IPS DF 6.9 (cell line): ENCODE measurements at regions not wholly inside any gene's neighbourhood (a gene's known extent, or its start where the extent isn't known, plus 50 kb on each side); places are given as distances from the start of the nearest gene placed in this dataset.

Experiments used
- DNase-seq: peaks from one replicate; pipeline ENCODE4 v3.0.0-alpha.2; 2013; ENCODE audit warnings: low read depth, low spot score
- H3K27ac ChIP-seq: one replicate; pipeline ENCODE4 v1.5.1; 2013; ENCODE audit warnings: low read length, control low read depth
- H3K27me3 ChIP-seq: 2 replicates; pipeline ENCODE4 v1.6.1; 2013; ENCODE audit warnings: mild to moderate bottlenecking, low read length; ENCODE audit not compliant: control insufficient read depth, insufficient read depth
- H3K36me3 ChIP-seq: 2 replicates; pipeline ENCODE4 v1.6.1; 2013; ENCODE audit warnings: low read length; ENCODE audit not compliant: control insufficient read depth, insufficient read depth
- H3K4me1 ChIP-seq: 2 replicates; pipeline ENCODE4 v1.6.1; 2013; ENCODE audit warnings: low read length; ENCODE audit not compliant: control insufficient read depth, insufficient read depth
- H3K4me3 ChIP-seq: 2 replicates; pipeline ENCODE4 v1.5.1; 2013; ENCODE audit warnings: mild to moderate bottlenecking, low read length
- H3K9me3 ChIP-seq: 2 replicates; pipeline ENCODE4 v1.6.1; 2013; ENCODE audit warnings: low read length, inconsistent platforms; ENCODE audit not compliant: control insufficient read depth, insufficient read depth
- WGBS: extraction: QIAGEN DNeasy Blood & Tissue Kit; methylation state at CpG from one replicate; pipeline ENCODE4 v1.1.7; 2013; ENCODE audit warnings: mixed read lengths, missing lambda C conversion rate; ENCODE audit not compliant: insufficient read length, insufficient coverage; 5-methylcytosine and 5-hydroxymethylcytosine counted together

DNA sequence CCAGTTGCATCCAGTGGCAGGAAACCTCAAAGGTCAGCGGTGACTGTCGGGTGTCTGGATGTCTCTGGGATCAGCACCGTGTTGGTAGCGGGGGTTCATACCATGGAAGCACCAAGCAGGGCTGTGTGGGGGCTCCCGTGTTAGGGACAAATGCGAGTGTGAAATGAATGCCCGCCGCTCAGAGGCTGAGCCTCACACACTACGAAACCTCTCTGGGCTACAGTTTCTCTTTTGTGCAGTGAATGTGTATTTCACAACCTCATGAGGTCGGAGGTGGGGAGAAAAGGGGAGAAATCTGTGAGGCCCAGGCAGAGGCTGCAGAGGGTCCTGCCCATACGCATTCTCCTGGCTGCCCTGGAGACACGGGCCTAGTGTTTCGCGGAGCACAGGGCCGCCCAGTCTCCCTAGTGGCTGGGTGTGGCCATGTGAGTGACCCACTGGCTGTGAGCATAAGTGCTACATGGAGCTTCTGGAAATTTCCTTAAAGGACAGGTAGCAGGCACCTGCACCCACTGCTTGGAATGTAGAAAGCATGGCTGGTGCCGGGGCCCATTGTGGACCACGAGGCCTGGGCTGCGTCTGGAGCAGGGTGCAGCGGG, 138.0 kb upstream of the GLI2 start:
- Histone ChIP-seq H3K4me1 (peaks cover 5% of the 10 kb centered on the region), H3K27me3 (no peaks in the 10 kb centered on the region), H3K27ac (no peak overlapping the region), H3K9me3 (no peaks in the 10 kb centered on the region), H3K4me3 (no peak overlapping the region), H3K36me3 (no peaks in the 10 kb centered on the region)
- no peak for DNase-seq
- WGBS = no CpG with 5 or more reads among the region's 19 CpGs

DNA sequence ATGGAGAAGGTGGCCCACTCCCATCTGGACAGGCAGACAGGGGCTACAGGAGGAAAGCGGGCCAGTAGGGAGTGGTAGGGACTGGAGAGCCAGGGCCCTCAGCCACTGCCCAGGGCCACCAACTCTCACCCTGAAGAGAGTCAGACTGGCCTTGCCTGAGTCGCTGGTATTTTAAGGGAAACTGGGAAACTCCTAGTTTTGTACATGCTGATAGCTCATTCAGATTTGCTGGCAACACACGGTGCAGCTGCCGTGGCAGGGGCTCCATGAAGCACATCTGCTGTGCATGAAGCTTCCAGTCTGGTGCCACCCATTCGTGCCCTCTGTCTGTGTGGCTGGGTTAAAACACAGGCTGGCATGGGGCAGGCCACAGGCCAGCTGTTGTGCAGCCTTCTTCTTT, 137.3 kb upstream of the GLI2 start:
- H3K4me1 ChIP-seq = peaks cover 5% of the 10 kb centered on the region
- no peaks in the 10 kb centered on the region for H3K27me3 ChIP-seq
- no peaks in the 10 kb centered on the region for H3K9me3 ChIP-seq
- no peaks in the 10 kb centered on the region for H3K36me3 ChIP-seq
- no peak for DNase-seq
- H3K27ac ChIP-seq = no peak overlapping the region
- no peak overlapping the region for H3K4me3 ChIP-seq
- no CpG with 5 or more reads among the region's 5 CpGs for WGBS

GRCh38 chr2:120599072-120599471, 136.6 kb upstream of the GLI2 start:
- H3K9me3 ChIP-seq = no peaks in the 10 kb centered on the region
- H3K36me3 ChIP-seq = no peaks in the 10 kb centered on the region
- H3K4me3 ChIP-seq = no peak overlapping the region
- H3K27ac ChIP-seq = no peak overlapping the region
- no CpG with 5 or more reads among the region's 7 CpGs for WGBS
- no peaks in the 10 kb centered on the region for H3K27me3 ChIP-seq
- 0 out of 2 replicates have a peak, but pooled peaks cover under 1% of the 10 kb centered on the region for H3K4me1 ChIP-seq
- DNase-seq = no peak

DNA sequence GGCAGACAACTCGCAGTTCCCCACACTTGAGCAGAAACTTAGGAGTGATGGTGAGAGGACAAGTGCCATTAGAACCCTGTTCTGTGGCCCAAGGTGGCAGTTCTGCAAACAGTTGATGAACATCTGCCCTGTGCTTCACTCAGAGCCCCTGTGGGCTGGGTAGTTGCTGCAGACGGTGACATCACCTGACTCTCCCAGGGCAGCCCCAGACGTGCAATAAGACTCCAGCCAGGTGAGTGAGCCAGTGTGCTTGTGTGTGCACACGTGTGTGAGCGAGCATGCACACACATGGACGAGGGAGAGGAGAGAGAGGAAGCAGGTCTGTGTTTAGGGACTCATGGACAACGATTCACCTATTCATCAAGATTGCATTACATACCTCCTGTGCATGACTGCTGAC, 136.0 kb upstream of the GLI2 start:
- H3K9me3 ChIP-seq = no peaks in the 10 kb centered on the region
- DNase-seq = no peak
- H3K36me3 ChIP-seq = no peaks in the 10 kb centered on the region
- no peaks in the 10 kb centered on the region for H3K4me1 ChIP-seq
- H3K27me3 ChIP-seq = no peaks in the 10 kb centered on the region
- no peak overlapping the region for H3K27ac ChIP-seq
- H3K4me3 ChIP-seq = no peak overlapping the region
- WGBS = no CpG with 5 or more reads among the region's 7 CpGs

DNA sequence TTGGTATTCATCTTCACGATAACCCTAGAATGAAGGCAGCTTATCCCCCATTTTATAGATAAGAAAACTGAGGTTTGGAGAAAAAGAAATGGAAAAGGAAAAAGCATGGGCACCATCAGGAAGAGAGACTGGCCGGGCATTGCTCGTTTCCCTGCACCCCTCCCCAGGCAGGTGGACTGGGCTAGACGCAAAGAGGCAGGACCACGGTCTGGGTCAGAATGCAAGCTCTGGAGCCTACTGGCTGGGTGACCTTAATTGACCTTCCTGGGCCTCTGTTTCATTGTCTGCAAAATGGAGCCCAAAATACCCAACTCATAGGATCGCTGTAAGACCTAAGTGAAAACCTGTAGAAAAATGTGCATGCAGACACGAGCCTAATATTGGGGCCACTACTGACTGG, 135.3 kb upstream of the GLI2 start:
- Histone ChIP-seq H3K27me3 (no peaks in the 10 kb centered on the region), H3K4me3 (no peak overlapping the region), H3K27ac (no peak overlapping the region), H3K9me3 (no peaks in the 10 kb centered on the region), H3K4me1 (no peaks in the 10 kb centered on the region), H3K36me3 (no peaks in the 10 kb centered on the region)
- no CpG with 5 or more reads among the region's 7 CpGs for WGBS
- DNase-seq = no peak

DNA sequence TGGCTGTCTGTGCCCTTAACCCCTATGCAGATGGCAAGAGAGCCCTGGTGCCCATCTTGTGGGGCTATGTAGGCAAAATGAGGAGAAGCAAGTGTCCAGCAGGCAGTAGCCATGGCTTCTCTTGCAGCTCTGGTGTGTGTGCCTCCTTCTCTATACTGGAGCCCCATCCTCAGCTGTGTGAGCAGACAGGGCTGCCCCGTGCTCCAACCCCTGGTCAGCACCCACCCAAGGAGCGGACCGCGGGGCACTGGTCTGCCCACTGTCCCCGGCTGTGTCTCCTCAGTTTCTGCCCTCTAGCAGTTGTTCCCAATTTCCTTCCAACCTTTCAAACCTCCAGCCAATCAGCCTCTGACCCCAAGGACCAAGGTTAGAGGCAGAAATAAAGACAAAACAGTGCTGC, 134.9 kb upstream of the GLI2 start:
- no peak for DNase-seq
- H3K4me3 ChIP-seq = no peak overlapping the region
- WGBS = no CpG with 5 or more reads among the region's 5 CpGs
- H3K27me3 ChIP-seq = no peaks in the 10 kb centered on the region
- H3K36me3 ChIP-seq = no peaks in the 10 kb centered on the region
- no peaks in the 10 kb centered on the region for H3K9me3 ChIP-seq
- H3K4me1 ChIP-seq = no peaks in the 10 kb centered on the region
- H3K27ac ChIP-seq = no peak overlapping the region

DNA sequence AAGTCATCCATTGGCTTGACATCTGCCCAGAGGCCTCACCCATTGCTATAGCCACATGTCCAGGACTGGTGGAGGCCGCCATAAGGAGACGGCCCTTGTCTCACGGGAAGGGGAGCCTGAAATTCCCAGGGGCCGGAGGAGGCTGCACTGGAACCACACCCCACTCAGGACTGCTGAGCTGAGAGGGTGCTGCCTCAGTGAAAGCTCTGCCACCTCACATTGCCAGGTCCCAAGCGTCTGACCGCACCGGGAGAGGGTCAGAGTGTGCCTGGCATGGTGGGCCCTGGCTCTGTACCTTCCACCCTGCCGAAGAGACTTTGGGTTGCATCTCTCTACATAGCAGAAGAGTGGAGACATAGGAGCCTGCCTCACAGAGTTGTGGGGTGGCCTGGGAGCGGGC, 134.1 kb upstream of the GLI2 start:
- H3K4me3 ChIP-seq = no peak overlapping the region
- no peaks in the 10 kb centered on the region for H3K36me3 ChIP-seq
- WGBS = no CpG with 5 or more reads among the region's 9 CpGs
- no peak overlapping the region for H3K27ac ChIP-seq
- no peaks in the 10 kb centered on the region for H3K9me3 ChIP-seq
- no peak for DNase-seq
- H3K4me1 ChIP-seq = no peaks in the 10 kb centered on the region
- H3K27me3 ChIP-seq = no peaks in the 10 kb centered on the region

- Histone ChIP-seq H3K27me3 (no peaks in the 10 kb centered on the region), H3K36me3 (no peaks in the 10 kb centered on the region), H3K4me3 (no peak overlapping the region), H3K9me3 (no peaks in the 10 kb centered on the region), H3K4me1 (no peaks in the 10 kb centered on the region), H3K27ac (no peak overlapping the region)
- WGBS = no CpG with 5 or more reads among the region's 7 CpGs
- DNase-seq = no peak
Measured at GRCh38 chr2:120602251-120602650, 133.4 kb upstream of the GLI2 start.

DNA sequence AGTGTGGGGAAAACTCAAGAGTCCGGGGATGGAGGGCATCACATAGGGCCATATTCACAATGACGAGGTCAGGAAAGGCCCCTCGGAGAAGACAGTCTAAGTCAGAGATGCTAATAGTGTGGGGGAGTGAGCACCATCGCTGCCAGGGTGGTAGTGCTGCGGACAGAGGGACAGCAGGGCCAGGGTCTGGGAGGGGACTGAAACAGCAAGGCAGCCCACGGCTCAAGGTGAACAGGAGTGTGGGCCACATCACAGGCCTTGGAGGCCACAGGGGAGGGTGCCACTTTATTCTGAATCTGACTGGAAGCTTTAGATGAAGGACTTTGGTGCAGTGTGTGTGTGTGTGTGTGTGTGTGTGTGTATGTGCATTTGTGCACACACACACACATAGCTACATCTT, 130.9 kb upstream of the GLI2 start:
- no peak for DNase-seq
- Histone ChIP-seq H3K4me3 (no peak overlapping the region), H3K9me3 (no peaks in the 10 kb centered on the region), H3K36me3 (no peaks in the 10 kb centered on the region), H3K4me1 (no peaks in the 10 kb centered on the region), H3K27ac (no peak overlapping the region), H3K27me3 (no peaks in the 10 kb centered on the region)
- WGBS = no CpG with 5 or more reads among the region's 6 CpGs

DNA sequence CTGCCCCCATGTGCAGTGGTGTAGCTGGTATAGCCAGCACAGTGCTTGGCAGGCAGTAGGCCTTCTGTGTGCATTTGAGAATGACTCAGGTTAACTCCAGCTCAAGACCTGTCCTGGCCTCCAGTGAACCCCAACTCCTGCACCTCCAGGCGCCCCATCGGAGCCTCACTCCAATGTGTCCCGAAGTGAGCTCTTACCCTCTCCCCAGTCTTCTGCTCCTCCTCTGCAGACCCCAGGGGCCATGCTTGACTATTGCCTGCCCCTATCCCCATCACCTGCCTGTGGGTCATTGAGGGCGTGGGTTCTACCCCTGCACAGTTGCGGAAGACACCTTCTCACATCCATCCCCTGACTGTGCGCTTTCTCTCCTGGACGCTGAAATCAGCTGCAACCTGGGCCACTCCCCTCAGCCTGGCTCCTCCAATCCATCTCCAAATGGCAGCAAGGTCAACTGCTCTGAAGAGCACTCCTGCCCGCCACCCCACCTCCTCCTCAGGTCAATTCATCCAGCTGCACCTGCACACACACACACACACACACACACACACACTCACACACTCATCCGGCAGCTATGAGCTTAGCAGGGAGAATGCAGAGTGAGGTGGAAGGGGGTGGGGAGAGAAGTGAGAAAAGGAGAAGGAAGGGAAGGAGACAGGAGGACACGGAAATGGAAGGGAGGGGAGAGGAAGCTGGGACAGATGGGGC, 130.3 kb upstream of the GLI2 start:
- WGBS = no CpG with 5 or more reads among the region's 10 CpGs
- no peak for DNase-seq

GRCh38 chr2:120606280-120606679, 129.4 kb upstream of the GLI2 start:
- H3K36me3 ChIP-seq = no peaks in the 10 kb centered on the region
- no peak for DNase-seq
- WGBS = no CpG with 5 or more reads among the region's 12 CpGs
- H3K4me1 ChIP-seq = no peaks in the 10 kb centered on the region
- no peak overlapping the region for H3K27ac ChIP-seq
- no peaks in the 10 kb centered on the region for H3K9me3 ChIP-seq
- H3K4me3 ChIP-seq = no peak overlapping the region
- H3K27me3 ChIP-seq = no peaks in the 10 kb centered on the region

More for the DNA sequence above, 130.3 kb upstream of the GLI2 start:
- H3K9me3 ChIP-seq = no peaks in the 10 kb centered on the region
- no peak overlapping the region for H3K4me3 ChIP-seq
- H3K36me3 ChIP-seq = no peaks in the 10 kb centered on the region
- H3K4me1 ChIP-seq = no peaks in the 10 kb centered on the region
- no peaks in the 10 kb centered on the region for H3K27me3 ChIP-seq
- no peak overlapping the region for H3K27ac ChIP-seq
